HG02884 (cell line): ENCODE measurements at regions not wholly inside any gene's neighbourhood (a gene's known extent, or its start where the extent isn't known, plus 50 kb on each side); places are given as distances from the start of the nearest gene placed in this dataset.
"Not testable (repeated sequence)": the region's sequence is repeated elsewhere in the genome, so short reads cannot be mapped to it uniquely, and the experiment has no call there.

Source experiments
- ATAC-seq: cut with Tn5 transposase; IDR thresholded peaks from one replicate; pipeline ENCODE4 v1.9.1; 2021; ENCODE audit warnings: mild to moderate bottlenecking, moderate library complexity; ENCODE audit not compliant: unreplicated experiment

GRCh38 chr5:15346738-15347137 lies 153.2 kb upstream of the FBXL7 start:
- no peak for ATAC-seq

- ATAC-seq: no peak
These were observed 155.0 kb upstream of the FBXL7 start for GRCh38 chr5:15344954-15345353.

- ATAC-seq: no peak
These were observed 161.4 kb upstream of the FBXL7 start for GRCh38 chr5:15338546-15338945.

GRCh38 chr5:15334551-15335266 lies 165.3 kb upstream of the FBXL7 start:
- no peak for ATAC-seq

- ATAC-seq: no peak
These were observed 166.9 kb upstream of the FBXL7 start for GRCh38 chr5:15333091-15333490.

GRCh38 chr5:15326932-15327331 lies 173.0 kb upstream of the FBXL7 start:
- ATAC-seq: no peak

- ATAC-seq: no peak
These were observed 173.5 kb upstream of the FBXL7 start for GRCh38 chr5:15326471-15326870.

- ATAC-seq: no peak
These were observed 177.6 kb upstream of the FBXL7 start for GRCh38 chr5:15322421-15322820.

- ATAC-seq: no peak
These were observed 178.2 kb upstream of the FBXL7 start for GRCh38 chr5:15321776-15322175.

- ATAC-seq: no peak
These were observed 179.1 kb upstream of the FBXL7 start for GRCh38 chr5:15320871-15321270.

GRCh38 chr5:15304914-15305834 lies 194.8 kb upstream of the FBXL7 start:
- ATAC-seq: no peak

GRCh38 chr5:15304066-15304731 lies 195.8 kb upstream of the FBXL7 start:
- ATAC-seq: no peak

- ATAC-seq: no peak
These were observed 199.8 kb upstream of the FBXL7 start for GRCh38 chr5:15300141-15300540.

GRCh38 chr5:15290953-15291352 lies 209.0 kb upstream of the FBXL7 start:
- ATAC-seq: no peak

GRCh38 chr5:15286650-15287049 lies 213.3 kb upstream of the FBXL7 start:
- ATAC-seq: no peak

GRCh38 chr5:15285901-15286583 lies 213.9 kb upstream of the FBXL7 start:
- no peak for ATAC-seq

- no peak for ATAC-seq
These were observed 215.3 kb upstream of the FBXL7 start for GRCh38 chr5:15284706-15285105.

GRCh38 chr5:15283076-15283475 lies 216.9 kb upstream of the FBXL7 start:
- no peak for ATAC-seq

- no peak for ATAC-seq
These were observed 217.4 kb upstream of the FBXL7 start for GRCh38 chr5:15282611-15283010.

GRCh38 chr5:15271596-15271995 lies 228.4 kb upstream of the FBXL7 start:
- ATAC-seq: not testable (repeated sequence)

- ATAC-seq: no peak
These were observed 232.0 kb upstream of the FBXL7 start for GRCh38 chr5:15267966-15268365.
